ENCODE measurements at regions not wholly inside any gene's neighbourhood (a gene's known extent, or its start where the extent isn't known, plus 50 kb on each side); places are given as distances from the start of the nearest gene placed in this dataset.
A peak's percentile ranks its signal among the peaks of the same experiment; 100 is the strongest.

- no peak for DNase-seq (ENCODE audit: low read depth in 4 of 4, low spot score in 3 of 4)
Observed at GRCh38 chr6:164273491-164273890, 859.0 kb downstream of the QKI start.

GRCh38 chr6:164266851-164267250, 852.3 kb downstream of the QKI start:
- no peak for DNase-seq (ENCODE audit: low read depth in 4 of 4, low spot score in 3 of 4)

DNA sequence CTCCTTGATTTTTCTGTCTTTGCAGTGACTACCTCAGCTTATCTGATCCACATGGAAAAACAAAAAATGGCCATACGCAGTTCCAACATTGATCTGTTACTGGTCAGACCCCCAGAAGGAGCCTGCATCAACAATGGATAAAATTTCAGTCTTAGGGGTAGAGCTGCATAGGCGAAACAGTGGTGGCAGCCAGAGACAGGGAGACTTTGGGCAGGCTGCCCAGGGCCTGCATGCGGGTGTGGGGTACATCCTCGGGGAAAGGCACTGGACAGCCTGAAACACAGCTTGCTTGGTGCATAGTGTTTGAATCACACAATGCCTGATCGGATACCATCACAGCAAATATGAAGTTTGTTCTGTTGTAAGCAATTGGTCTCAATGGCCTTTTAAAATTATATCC, 847.8 kb downstream of the QKI start:
- DNase-seq (ENCODE audit: low read depth in 4 of 4, low spot score in 3 of 4) = no peak

DNA sequence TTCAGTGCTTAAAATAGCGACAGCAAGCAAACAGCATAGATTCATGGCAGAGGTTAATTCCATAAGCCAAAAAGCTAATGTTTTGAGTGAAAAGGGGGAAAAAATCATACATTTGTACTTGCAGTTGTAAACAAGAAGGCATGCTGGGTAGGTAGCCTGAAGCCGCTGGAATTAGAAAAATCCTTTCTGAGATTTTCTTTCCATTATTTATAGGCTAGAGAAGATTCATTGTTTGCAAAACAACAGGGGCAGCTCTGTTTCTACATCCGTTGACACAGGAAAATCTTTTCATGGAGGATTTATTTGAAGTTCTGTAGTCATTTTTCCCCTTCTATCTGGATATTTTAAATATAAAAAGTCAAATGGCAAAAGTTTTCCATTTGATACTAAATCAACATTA, 843.9 kb downstream of the QKI start:
- DNase-seq (ENCODE audit: low read depth in 4 of 4, low spot score in 3 of 4) = no peak

DNA sequence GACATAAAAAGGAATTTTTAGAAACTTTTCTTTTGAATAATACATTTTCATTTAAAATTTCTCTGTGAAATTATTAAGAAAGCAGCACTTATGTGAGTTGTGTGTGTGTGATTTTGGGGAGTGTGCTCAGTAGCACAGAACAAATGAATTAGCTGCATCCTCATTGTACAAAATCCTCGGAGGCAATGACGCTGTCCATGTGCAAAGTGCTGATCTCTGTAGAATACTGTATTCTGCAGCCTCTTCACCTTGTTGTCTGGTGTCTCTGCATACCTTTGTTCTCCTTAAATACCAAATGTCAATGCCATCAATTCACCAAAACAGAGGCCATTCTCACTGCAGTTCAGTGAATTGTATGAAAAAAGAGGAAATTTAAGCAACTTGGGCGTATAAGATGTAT, 838.4 kb downstream of the QKI start:
- DNase-seq (ENCODE audit: low read depth in 4 of 4, low spot score in 3 of 4) = peak in 2 of 4 donors; percentile 16 to 40

GRCh38 chr6:164252291-164252690, 837.8 kb downstream of the QKI start:
- no peak for DNase-seq (ENCODE audit: low read depth in 4 of 4, low spot score in 3 of 4)

GRCh38 chr6:164247106-164247505, 832.6 kb downstream of the QKI start:
- no peak for DNase-seq (ENCODE audit: low read depth in 4 of 4, low spot score in 3 of 4)

DNA sequence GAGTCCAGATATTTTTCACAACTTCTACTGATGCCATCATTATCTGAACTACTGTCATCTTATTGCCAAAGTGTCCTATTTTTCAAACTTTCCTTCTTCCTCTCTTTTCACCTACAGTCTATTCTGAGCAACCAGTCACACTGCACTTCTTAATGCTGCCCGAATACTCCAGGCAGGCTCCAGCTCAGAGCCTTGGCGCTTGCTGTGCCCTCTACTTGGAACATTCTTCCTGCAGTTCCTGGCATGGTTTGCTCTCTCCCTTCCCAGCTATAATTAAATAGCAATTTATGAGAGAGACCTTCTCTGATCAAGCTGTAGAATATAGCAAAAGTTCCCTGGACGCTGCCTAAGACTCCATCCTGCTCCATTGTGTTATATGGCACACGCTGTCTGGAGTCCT, 831.6 kb downstream of the QKI start:
- DNase-seq (ENCODE audit: low read depth in 4 of 4, low spot score in 3 of 4) = no peak

GRCh38 chr6:164243949-164244348, 829.4 kb downstream of the QKI start:
- no peak for DNase-seq (ENCODE audit: low read depth in 4 of 4, low spot score in 3 of 4)

- DNase-seq (ENCODE audit: low read depth in 4 of 4, low spot score in 3 of 4) = no peak
Observed at GRCh38 chr6:164243012-164243610, 828.6 kb downstream of the QKI start.

DNA sequence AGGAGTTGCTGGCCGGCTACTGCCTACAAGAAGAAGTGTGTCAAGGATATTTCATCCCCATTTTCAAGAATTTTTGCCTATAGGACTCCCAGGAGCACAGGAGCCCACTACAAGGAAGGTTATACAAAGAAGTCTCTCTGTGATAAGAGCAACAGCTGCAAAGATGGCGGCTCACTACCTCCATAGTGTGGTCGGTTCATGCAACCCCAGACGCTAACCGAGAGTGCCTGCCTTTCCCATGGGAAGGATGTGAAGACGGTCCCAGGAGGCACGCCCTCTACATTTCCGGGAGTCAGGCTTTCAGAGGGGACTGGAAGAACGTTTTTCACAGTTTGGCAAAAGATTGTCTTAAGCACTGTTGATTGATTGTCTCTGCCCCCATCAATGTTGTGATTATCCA, 816.3 kb downstream of the QKI start:
- DNase-seq (ENCODE audit: low read depth in 4 of 4, low spot score in 3 of 4) = no peak

- no peak for DNase-seq (ENCODE audit: low read depth in 4 of 4, low spot score in 3 of 4)
Observed at GRCh38 chr6:164230259-164230658, 815.7 kb downstream of the QKI start.

GRCh38 chr6:164229716-164230115, 815.2 kb downstream of the QKI start:
- no peak for DNase-seq (ENCODE audit: low read depth in 4 of 4, low spot score in 3 of 4)

- no peak for DNase-seq (ENCODE audit: low read depth in 4 of 4, low spot score in 3 of 4)
Observed at GRCh38 chr6:164227952-164228522, 813.5 kb downstream of the QKI start.

DNA sequence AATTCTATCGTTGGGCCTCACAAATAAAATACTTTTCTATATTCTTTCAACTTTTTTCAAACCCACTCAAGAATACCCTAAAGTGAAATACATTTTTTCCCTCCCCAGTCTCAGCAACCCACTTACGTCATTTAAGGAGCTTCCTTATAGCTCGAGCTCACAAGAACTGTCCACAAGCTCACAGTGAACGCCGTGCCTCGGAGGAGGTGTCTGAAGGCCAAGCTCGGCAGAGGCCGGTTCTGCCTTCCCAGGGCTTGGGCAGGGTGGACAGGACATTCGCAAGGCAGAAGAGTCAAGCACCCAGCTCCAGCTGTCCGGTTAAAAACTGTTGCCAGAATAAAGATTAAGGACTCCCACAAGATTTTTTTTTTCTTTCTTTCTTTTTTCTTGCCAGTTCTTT, 802.3 kb downstream of the QKI start:
- DNase-seq (ENCODE audit: low read depth in 4 of 4, low spot score in 3 of 4) = no peak

- DNase-seq (ENCODE audit: low read depth in 4 of 4, low spot score in 3 of 4) = no peak
Observed at GRCh38 chr6:164216368-164216767, 801.9 kb downstream of the QKI start.

- DNase-seq (ENCODE audit: low read depth in 4 of 4, low spot score in 3 of 4) = no peak
Observed at GRCh38 chr6:164214066-164214465, 799.5 kb downstream of the QKI start.

DNA sequence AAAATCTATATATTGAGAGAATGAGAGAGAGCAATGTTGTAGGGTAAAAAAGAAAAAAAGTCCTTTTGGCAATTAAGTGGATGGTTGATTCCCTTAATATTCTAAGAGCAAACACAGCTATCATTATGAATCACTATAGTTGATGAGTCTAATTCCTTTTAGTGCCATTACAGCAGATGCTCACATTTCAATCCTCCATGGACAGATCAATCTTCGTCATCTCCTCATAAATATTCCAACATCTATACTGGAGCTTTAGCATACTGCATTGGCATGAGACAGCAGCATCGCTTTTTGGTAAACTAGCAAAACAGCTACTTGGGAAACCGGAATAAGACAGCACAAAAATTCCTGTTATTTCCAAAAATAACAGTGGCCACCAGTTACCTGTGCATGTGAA, 796.7 kb downstream of the QKI start:
- DNase-seq (ENCODE audit: low read depth in 4 of 4, low spot score in 3 of 4) = no peak

- no peak for DNase-seq (ENCODE audit: low read depth in 4 of 4, low spot score in 3 of 4)
Observed at GRCh38 chr6:164210783-164211182, 796.3 kb downstream of the QKI start.

GRCh38 chr6:164210323-164210722, 795.8 kb downstream of the QKI start:
- no peak for DNase-seq (ENCODE audit: low read depth in 4 of 4, low spot score in 3 of 4)

- no peak for DNase-seq (ENCODE audit: low read depth in 4 of 4, low spot score in 3 of 4)
Observed at GRCh38 chr6:164208371-164208770, 793.9 kb downstream of the QKI start.

DNA sequence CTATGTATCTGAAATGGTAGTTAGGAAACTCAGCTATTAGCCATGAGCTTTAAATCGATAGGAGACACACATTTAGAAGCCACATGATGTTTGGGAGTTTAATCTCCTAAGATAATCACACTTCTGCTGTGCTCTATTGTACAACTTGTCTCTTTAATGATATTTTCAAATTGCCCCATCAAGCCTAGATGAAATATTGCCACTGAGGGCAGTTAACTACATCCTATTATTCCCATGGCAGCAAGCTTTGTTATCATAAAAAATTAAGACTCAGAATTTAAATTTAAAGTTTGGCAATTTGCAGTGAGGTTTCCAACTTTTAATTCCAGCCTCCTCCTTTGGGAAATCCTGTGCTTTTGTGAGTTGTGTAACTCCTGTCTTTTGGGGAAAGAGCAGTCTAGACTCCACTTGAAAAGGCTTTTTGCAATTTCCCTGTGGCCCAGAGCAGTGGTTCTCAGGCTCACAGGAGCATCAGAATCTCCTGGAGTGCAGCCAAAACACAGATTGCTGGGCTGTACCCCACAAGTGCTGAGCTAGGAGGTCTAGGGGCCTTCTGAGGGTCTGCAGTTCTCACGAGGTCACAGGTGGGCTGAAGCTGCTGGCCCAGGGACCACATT, 792.4 kb downstream of the QKI start:
- DNase-seq (ENCODE audit: low read depth in 4 of 4, low spot score in 3 of 4) = no peak

DNA sequence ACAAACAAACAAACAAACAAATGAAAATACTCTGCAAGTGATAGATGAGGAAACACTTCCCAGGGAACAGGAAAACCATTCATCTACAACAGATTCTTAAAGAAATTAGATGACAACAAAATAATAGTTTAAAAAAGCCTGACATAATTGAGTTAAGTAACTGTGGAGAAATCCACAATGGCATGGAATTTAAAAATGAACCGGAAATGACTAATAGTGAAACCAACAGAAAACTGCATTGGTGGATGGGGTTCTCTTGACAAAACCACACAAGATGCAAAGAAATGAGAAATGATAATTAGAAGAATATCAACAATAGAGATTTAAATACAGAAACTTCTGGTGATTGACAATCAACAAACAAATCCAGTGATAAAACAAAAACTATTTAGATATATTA, 785.6 kb downstream of the QKI start:
- DNase-seq (ENCODE audit: low read depth in 4 of 4, low spot score in 3 of 4) = no peak
